Uterus (tissue), 2 donors: ENCODE measurements at regions not wholly inside any gene's neighbourhood (a gene's known extent, or its start where the extent isn't known, plus 50 kb on each side); places are given as distances from the start of the nearest gene placed in this dataset.

Source experiments
- CTCF ChIP-seq, 4 experiments: fragments of 200-600 bp in 2 of 4; fragments of 450-650 bp in 2 of 4; sonication (generic) in 2 of 4; IDR thresholded peaks; one replicate each; pipeline ENCODE4 v1.5.1; 2016 to 2019; ENCODE audit warnings: antibody characterized with exemption in 4 of 4, mild to moderate bottlenecking in 2 of 4, moderate library complexity in 1 of 4
- POLR2A ChIP-seq, 2 donors: fragments of 450-650 bp; IDR thresholded peaks; one replicate each; pipeline ENCODE4 v1.6.1; 2016; ENCODE audit warnings: antibody characterized with exemption in 2 of 2, mild to moderate bottlenecking in 1 of 2, moderate library complexity in 1 of 2

DNA sequence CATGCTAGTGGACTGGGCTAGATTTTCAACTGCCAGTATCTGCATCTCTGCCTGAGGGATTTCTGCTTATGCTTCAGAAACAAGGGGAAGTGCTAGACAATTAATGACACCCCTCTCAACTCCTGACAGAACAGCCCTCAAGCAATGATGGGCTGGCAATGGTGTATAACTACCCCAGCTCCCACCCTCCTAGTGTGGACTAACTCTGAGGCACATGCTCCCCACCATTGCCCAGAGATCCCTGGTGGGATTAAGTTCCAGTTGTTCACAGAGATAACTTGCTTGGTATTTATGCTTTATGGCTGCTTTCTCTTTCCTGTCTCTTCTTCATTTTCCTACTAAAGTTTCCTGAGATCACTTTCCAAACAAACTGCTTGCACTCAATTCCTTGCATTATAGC lies 113.5 kb downstream of the RPS24 start:
- TF ChIP-seq CTCF (IDR thresholded peaks at IDR 0.05) (no peak), POLR2A (IDR thresholded peaks at IDR 0.05) (no peak)
